Ishikawa (cell line): ENCODE measurements at regions not wholly inside any gene's neighbourhood (a gene's known extent, or its start where the extent isn't known, plus 50 kb on each side); places are given as distances from the start of the nearest gene placed in this dataset.

Experiments
- CEBPB ChIP-seq: IDR thresholded peaks from 2 replicates; pipeline ENCODE4 v1.6.1; 2012
- CREB1 ChIP-seq: IDR thresholded peaks from 2 replicates; pipeline ENCODE4 v1.6.1; 2012; ENCODE audit warnings: low read depth
- EGR1 ChIP-seq: IDR thresholded peaks from 2 replicates; pipeline ENCODE4 v1.6.1; 2012
- EP300 ChIP-seq: IDR thresholded peaks from 2 replicates; pipeline ENCODE4 v1.6.1; 2012; ENCODE audit warnings: borderline replicate concordance
- FOXM1 ChIP-seq: IDR thresholded peaks from 2 replicates; pipeline ENCODE4 v1.6.1; 2012; ENCODE audit warnings: low read depth, borderline replicate concordance
- NFIC ChIP-seq: IDR thresholded peaks from 2 replicates; pipeline ENCODE4 v1.6.1; 2012
- RAD21 ChIP-seq: IDR thresholded peaks from 2 replicates; pipeline ENCODE4 v1.6.1; 2012; ENCODE audit warnings: low read depth
- TAF1 ChIP-seq: IDR thresholded peaks from 2 replicates; pipeline ENCODE4 v1.6.1; 2012; ENCODE audit warnings: low read depth, mild to moderate bottlenecking
- TCF12 ChIP-seq: IDR thresholded peaks from 2 replicates; pipeline ENCODE4 v1.6.1; 2012; ENCODE audit warnings: low read depth
- TEAD4 ChIP-seq: IDR thresholded peaks from 2 replicates; pipeline ENCODE4 v1.6.1; 2012
- YY1 ChIP-seq: IDR thresholded peaks from 2 replicates; pipeline ENCODE4 v1.6.1; 2012; ENCODE audit warnings: low read depth
- ZBTB7A ChIP-seq: IDR thresholded peaks from 2 replicates; pipeline ENCODE4 v1.6.1; 2012; ENCODE audit warnings: low read depth
- TF ChIP-seq, protein P1 (sequence below): IDR thresholded peaks from 2 replicates; pipeline ENCODE4 v1.6.1; 2012
- TF ChIP-seq, protein P2 (sequence below): IDR thresholded peaks from 2 replicates; pipeline ENCODE4 v1.6.1; 2012; ENCODE audit warnings: low read depth, mild to moderate bottlenecking
- TF ChIP-seq, protein P3 (sequence below): IDR thresholded peaks from 2 replicates; pipeline ENCODE4 v1.6.1; 2012

DNA sequence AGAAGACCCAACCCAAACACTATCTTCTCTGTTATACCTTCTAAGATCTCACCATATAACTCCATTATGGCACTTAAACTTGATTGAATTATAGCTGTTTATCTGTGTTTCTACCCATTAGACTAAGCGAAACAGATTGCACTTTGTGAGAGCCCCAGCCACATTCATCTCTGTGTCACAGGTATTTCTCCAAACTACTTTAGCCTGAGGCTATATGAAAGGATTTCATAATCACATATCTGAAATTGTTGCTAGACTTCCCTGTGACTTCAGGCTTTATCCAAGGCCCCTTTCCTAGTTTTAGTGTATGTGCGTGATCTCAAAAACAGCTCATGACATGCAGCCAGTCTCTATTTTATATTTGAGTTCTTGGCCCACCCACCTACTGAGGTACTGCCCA, 745.0 kb upstream of the ACVR2A start:
- TF ChIP-seq EP300: no peak
- no peak for TF ChIP-seq TCF12
- TF ChIP-seq TEAD4: no peak
- TF ChIP-seq CREB1: no peak
- TF ChIP-seq FOXM1: no peak
- TF ChIP-seq RAD21: no peak
- TF ChIP-seq ZBTB7A: no peak
- TF ChIP-seq, protein P1, sequence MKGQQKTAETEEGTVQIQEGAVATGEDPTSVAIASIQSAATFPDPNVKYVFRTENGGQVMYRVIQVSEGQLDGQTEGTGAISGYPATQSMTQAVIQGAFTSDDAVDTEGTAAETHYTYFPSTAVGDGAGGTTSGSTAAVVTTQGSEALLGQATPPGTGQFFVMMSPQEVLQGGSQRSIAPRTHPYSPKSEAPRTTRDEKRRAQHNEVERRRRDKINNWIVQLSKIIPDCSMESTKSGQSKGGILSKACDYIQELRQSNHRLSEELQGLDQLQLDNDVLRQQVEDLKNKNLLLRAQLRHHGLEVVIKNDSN: no peak
- no peak for TF ChIP-seq CEBPB
- TF ChIP-seq, protein P2, sequence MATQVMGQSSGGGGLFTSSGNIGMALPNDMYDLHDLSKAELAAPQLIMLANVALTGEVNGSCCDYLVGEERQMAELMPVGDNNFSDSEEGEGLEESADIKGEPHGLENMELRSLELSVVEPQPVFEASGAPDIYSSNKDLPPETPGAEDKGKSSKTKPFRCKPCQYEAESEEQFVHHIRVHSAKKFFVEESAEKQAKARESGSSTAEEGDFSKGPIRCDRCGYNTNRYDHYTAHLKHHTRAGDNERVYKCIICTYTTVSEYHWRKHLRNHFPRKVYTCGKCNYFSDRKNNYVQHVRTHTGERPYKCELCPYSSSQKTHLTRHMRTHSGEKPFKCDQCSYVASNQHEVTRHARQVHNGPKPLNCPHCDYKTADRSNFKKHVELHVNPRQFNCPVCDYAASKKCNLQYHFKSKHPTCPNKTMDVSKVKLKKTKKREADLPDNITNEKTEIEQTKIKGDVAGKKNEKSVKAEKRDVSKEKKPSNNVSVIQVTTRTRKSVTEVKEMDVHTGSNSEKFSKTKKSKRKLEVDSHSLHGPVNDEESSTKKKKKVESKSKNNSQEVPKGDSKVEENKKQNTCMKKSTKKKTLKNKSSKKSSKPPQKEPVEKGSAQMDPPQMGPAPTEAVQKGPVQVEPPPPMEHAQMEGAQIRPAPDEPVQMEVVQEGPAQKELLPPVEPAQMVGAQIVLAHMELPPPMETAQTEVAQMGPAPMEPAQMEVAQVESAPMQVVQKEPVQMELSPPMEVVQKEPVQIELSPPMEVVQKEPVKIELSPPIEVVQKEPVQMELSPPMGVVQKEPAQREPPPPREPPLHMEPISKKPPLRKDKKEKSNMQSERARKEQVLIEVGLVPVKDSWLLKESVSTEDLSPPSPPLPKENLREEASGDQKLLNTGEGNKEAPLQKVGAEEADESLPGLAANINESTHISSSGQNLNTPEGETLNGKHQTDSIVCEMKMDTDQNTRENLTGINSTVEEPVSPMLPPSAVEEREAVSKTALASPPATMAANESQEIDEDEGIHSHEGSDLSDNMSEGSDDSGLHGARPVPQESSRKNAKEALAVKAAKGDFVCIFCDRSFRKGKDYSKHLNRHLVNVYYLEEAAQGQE: no peak
- TF ChIP-seq, protein P3, sequence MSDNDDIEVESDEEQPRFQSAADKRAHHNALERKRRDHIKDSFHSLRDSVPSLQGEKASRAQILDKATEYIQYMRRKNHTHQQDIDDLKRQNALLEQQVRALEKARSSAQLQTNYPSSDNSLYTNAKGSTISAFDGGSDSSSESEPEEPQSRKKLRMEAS: no peak
- no peak for TF ChIP-seq YY1
- no peak for TF ChIP-seq TAF1
- no peak for TF ChIP-seq NFIC
- TF ChIP-seq EGR1: no peak

DNA sequence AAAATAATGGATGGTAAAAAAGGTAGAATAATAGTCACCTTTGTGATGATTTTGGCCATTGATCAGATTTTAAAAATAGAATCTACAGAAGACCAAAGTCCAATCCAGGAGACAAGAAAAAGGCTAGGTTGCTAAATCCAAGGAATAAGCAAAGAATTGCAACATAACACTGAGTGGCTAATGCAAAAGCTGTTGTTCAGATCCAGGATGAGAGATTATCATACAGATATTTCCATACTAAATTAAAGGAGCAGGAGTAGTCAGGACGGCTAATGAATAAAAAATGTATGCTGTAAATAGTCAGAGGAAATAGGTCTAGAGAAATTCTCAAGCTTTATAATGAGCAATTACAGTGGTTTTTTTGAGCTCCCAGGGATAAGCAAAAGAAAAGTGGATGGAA, 745.9 kb upstream of the ACVR2A start:
- TF ChIP-seq NFIC: no peak
- no peak for TF ChIP-seq TCF12
- no peak for TF ChIP-seq TEAD4
- TF ChIP-seq CREB1: no peak
- no peak for TF ChIP-seq YY1
- TF ChIP-seq CEBPB: no peak
- no peak for TF ChIP-seq TAF1
- TF ChIP-seq, protein P1: no peak
- TF ChIP-seq EP300: no peak
- TF ChIP-seq, protein P3: no peak
- no peak for TF ChIP-seq EGR1
- TF ChIP-seq, protein P2: no peak

DNA sequence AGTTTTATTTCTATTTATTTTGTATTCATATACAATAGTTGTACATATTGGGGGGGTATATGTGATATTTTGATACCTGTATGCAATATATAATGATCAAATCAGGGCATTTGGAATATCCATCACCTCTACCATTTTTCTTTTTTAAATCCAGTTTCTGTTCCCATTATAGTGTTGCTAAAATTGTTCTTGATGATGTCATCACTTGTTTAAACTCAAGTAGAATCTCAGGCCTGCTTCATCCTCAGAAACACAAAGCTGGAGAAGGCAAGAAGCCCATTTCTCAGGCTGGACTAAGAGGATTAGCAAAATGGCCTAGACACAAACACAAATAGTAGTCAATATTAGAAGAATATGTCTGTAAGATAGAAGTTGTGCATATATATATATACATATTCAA, 747.1 kb upstream of the ACVR2A start:
- no peak for TF ChIP-seq EGR1
- no peak for TF ChIP-seq CREB1

DNA sequence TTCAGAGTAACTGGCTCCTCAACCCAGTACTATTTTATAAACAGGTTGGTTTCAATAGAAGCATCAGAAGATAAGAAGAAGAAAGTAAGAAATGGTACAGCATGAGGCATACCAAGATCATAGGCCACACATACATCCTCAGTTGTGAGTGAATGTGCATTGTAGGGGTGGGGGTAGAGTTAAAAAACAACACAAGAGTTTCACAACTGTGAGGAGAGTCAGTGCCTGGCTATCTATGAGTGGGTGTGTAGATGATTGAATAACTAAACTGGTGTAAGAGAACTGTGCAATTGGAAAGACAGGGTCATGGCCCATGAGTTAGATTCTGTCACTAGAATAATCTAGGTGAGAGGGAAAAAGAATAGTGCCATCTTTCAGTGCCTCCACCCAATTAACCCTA, 748.2 kb upstream of the ACVR2A start:
- TF ChIP-seq CEBPB (no peak), ZBTB7A (no peak), FOXM1 (no peak), CREB1 (no peak), TEAD4 (no peak), NFIC (no peak), TAF1 (no peak), YY1 (no peak), TCF12 (no peak), EP300 (no peak), RAD21 (no peak), EGR1 (no peak)
- TF ChIP-seq, protein P1: no peak
- TF ChIP-seq, protein P2: no peak
- TF ChIP-seq, protein P3: no peak
